SK-N-SH (cell line): ENCODE measurements at regions not wholly inside any gene's neighbourhood (a gene's known extent, or its start where the extent isn't known, plus 50 kb on each side); places are given as distances from the start of the nearest gene placed in this dataset.

Experiments
- CTCF ChIP-seq: fragments of 200-600 bp; sonication (generic); IDR thresholded peaks from 2 replicates; pipeline ENCODE4 v1.6.1; 2017; ENCODE audit warnings: antibody characterized with exemption, mild to moderate bottlenecking, moderate library complexity
- NRF1 ChIP-seq: IDR thresholded peaks from 2 replicates; pipeline ENCODE4 v1.6.1; 2012; ENCODE audit warnings: low read depth, mild to moderate bottlenecking, low read length
- POLR2AphosphoS5 ChIP-seq: IDR thresholded peaks from 2 replicates; pipeline ENCODE4 v1.6.1; 2012; ENCODE audit warnings: low read depth, low read length
- TF ChIP-seq, protein P1 (sequence below): fragments of 150-350 bp; IDR thresholded peaks from 2 replicates; pipeline ENCODE4 v1.6.1; 2017; ENCODE audit warnings: antibody characterized with exemption, low read length, low read depth, borderline replicate concordance
- TF ChIP-seq, protein P2 (sequence below): IDR thresholded peaks from 2 replicates; pipeline ENCODE4 v1.4.0; 2012; ENCODE audit warnings: low read depth

DNA sequence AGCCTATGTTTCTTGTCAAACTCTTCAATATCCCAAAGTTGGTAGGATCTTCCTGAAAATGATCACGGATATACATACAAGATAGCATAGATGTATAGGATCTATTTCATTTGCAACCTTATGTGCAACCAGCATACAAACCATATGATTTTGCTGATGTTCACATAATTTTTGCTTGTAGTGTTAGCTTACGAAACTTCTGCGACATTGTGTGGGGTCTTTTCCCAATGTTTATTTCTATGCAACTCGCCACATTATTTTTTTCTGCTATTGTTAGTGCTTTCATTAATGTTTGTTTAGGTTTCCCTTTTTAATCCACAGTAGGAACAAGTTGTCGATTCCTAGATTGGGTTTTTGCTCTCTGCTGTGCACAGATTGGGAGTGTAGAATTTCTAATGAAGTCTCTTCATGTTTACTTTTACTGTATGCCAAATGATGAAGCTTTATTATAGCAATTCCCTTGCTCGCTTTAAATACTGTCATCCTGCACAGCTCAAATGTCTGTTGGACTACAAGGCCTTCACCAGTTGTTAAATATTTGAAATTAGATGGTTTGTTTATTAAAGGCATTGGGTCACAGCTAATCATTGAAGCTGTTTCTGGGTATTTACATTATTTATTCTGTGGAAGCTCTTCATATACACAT, 257.6 kb upstream of the PCDH7 start:
- TF ChIP-seq POLR2AphosphoS5 (no peak), CTCF (no peak), NRF1 (no peak)
- TF ChIP-seq, protein P1, sequence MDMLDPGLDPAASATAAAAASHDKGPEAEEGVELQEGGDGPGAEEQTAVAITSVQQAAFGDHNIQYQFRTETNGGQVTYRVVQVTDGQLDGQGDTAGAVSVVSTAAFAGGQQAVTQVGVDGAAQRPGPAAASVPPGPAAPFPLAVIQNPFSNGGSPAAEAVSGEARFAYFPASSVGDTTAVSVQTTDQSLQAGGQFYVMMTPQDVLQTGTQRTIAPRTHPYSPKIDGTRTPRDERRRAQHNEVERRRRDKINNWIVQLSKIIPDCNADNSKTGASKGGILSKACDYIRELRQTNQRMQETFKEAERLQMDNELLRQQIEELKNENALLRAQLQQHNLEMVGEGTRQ: no peak
- TF ChIP-seq, protein P2, sequence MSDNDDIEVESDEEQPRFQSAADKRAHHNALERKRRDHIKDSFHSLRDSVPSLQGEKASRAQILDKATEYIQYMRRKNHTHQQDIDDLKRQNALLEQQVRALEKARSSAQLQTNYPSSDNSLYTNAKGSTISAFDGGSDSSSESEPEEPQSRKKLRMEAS: no peak
